GM12878 (cell line): ENCODE measurements at regions not wholly inside any gene's neighbourhood (a gene's known extent, or its start where the extent isn't known, plus 50 kb on each side); places are given as distances from the start of the nearest gene placed in this dataset.

Source experiments
- ATAC-seq: fragments of 200-7000 bp; cut with Tn5 transposase; 3 replicates; pipeline ENCODE4 v1.9.1; 2020; ENCODE audit warnings: mild to moderate bottlenecking, moderate library complexity
- BruUV-seq: library from RNA; stranded (reverse); fragments of 400-500 nt; replicated peaks from 2 replicates; lab custom pipeline; 2021; lab: Mats Ljungman, UMichigan
- CTCF ChIA-PET: fragments of 300-600 bp; sonication (Branson Sonifier 250); formaldehyde crosslinking; extraction: SDS; loops from one replicate; lab custom pipeline; 2021; ENCODE audit warnings: inconsistent platforms; lab: Yijun Ruan, JAX
- POLR2A ChIA-PET: fragments of 350-600 bp; formaldehyde crosslinking; extraction: SDS; loops from one replicate; lab custom pipeline; 2021; ENCODE audit warnings: inconsistent platforms; lab: Charles Lee
- RAD21 ChIA-PET: fragments of 300-600 bp; sonication (Branson Sonifier 250); formaldehyde crosslinking; loops from one replicate; lab custom pipeline; 2023; ENCODE audit warnings: antibody characterized with exemption; ENCODE audit not compliant: unreplicated experiment; lab: Charles Lee
- SMC1A ChIA-PET: fragments of 300-600 bp; sonication (Branson Sonifier 250); formaldehyde crosslinking; loops from one replicate; lab custom pipeline; 2023; ENCODE audit not compliant: unreplicated experiment, uncharacterized antibody; lab: Charles Lee
- DNase-seq: peaks from one replicate; pipeline ENCODE4 v3.0.0-alpha.2; 2011; ENCODE audit warnings: low read depth, low spot score
- FAIRE-seq: peaks from 3 replicates; lab custom pipeline; 2011; peaks lifted over from hg19 to GRCh38; lab: Jason Lieb, UNC
- H2AFZ ChIP-seq: 2 replicates; pipeline ENCODE4 v1.6.0; 2011; ENCODE audit warnings: low read depth, low read length, control low read depth; ENCODE audit not compliant: control insufficient read depth
- H3K27ac ChIP-seq: 2 replicates; pipeline ENCODE4 v1.5.1; 2011; ENCODE audit warnings: control low read depth; ENCODE audit not compliant: control insufficient read depth, insufficient read depth
- H3K27me3 ChIP-seq, 2 experiments: replicated peaks in 1 of 2; 2 replicates each; pipeline versions ENCODE4 v1.6.0 to v1.6.1; 2011; ENCODE audit warnings: low read length in 1 of 2; ENCODE audit not compliant: control insufficient read depth in 2 of 2, insufficient read depth in 2 of 2
- H3K36me3 ChIP-seq, 2 experiments: 2 replicates each; pipeline ENCODE4 v1.5.1; 2011; ENCODE audit warnings: low read length in 1 of 2; ENCODE audit not compliant: control insufficient read depth in 2 of 2, insufficient read depth in 2 of 2
- H3K4me1 ChIP-seq: 2 replicates; pipeline ENCODE4 v1.6.1; 2011; ENCODE audit warnings: mild to moderate bottlenecking, low read length, moderate library complexity, mixed read lengths; ENCODE audit not compliant: control insufficient read depth, insufficient read depth
- H3K4me2 ChIP-seq: 2 replicates; pipeline ENCODE4 v1.6.0; 2011; ENCODE audit warnings: control low read depth; ENCODE audit not compliant: control insufficient read depth, insufficient read depth
- H3K4me3 ChIP-seq: fragments of 200-600 bp; sonication (generic); 2 replicates; pipeline ENCODE4 v1.5.1; 2016
- H3K79me2 ChIP-seq: 2 replicates; pipeline ENCODE4 v1.6.0; 2011; ENCODE audit warnings: low read length; ENCODE audit not compliant: control insufficient read depth, insufficient read depth
- H3K9ac ChIP-seq: 2 replicates; pipeline ENCODE4 v1.8.0; 2011; ENCODE audit warnings: low read length, control low read depth, mixed read lengths; ENCODE audit not compliant: control insufficient read depth, insufficient read depth
- H3K9me3 ChIP-seq: replicated peaks from 3 replicates; pipeline ENCODE4 v1.5.1; 2011; ENCODE audit warnings: mild to moderate bottlenecking, low read length; ENCODE audit not compliant: control insufficient read depth, insufficient read depth
- H4K20me1 ChIP-seq: 2 replicates; pipeline ENCODE4 v1.6.0; 2011; ENCODE audit not compliant: control insufficient read depth, insufficient read depth
- BACH1 ChIP-seq: fragments of 450-650 bp; IDR thresholded peaks from 2 replicates; pipeline ENCODE4 v1.6.1; 2017; ENCODE audit warnings: mild to moderate bottlenecking, borderline replicate concordance
- BHLHE40 ChIP-seq, 2 experiments: fragments of 450-650 bp in 1 of 2; IDR thresholded peaks; 2 replicates each; pipeline ENCODE4 v1.6.1; 2011 to 2017; ENCODE audit warnings: low read depth in 2 of 2, borderline replicate concordance in 1 of 2, improper control_type of control experiment in 1 of 2, low read length in 1 of 2, mild to moderate bottlenecking in 1 of 2
- EZH2 ChIP-seq: IDR thresholded peaks from 2 replicates; pipeline ENCODE4 v1.6.1; 2012; ENCODE audit warnings: low read depth, mild to moderate bottlenecking, control low read depth, inconsistent platforms, low read length, borderline replicate concordance; ENCODE audit not compliant: control insufficient read depth
- HCFC1 ChIP-seq: fragments of 150-350 bp; IDR thresholded peaks from 2 replicates; pipeline ENCODE4 v1.6.1; 2014; ENCODE audit warnings: low read length
- JUND ChIP-seq: IDR thresholded peaks from 2 replicates; pipeline ENCODE4 v1.6.1; 2012; ENCODE audit warnings: low read depth, mild to moderate bottlenecking, low read length, improper control_type of control experiment, moderate library complexity
- MEF2B ChIP-seq: fragments of 450-650 bp; IDR thresholded peaks from 2 replicates; pipeline ENCODE4 v1.6.1; 2018; ENCODE audit warnings: mild to moderate bottlenecking, moderate library complexity; ENCODE audit not compliant: partially characterized antibody, poor library complexity, severe bottlenecking
- NFIC ChIP-seq: IDR thresholded peaks from 2 replicates; pipeline ENCODE4 v1.6.1; 2012; ENCODE audit warnings: low read depth, mild to moderate bottlenecking, inconsistent platforms, low read length, moderate library complexity
- NFYA ChIP-seq: IDR thresholded peaks from 2 replicates; pipeline ENCODE4 v1.6.1; 2011; ENCODE audit warnings: low read depth, mild to moderate bottlenecking, low read length, improper control_type of control experiment, borderline replicate concordance
- PKNOX1 ChIP-seq: fragments of 450-650 bp; IDR thresholded peaks from 2 replicates; pipeline ENCODE4 v1.6.1; 2016; ENCODE audit warnings: mild to moderate bottlenecking
- RUNX3 ChIP-seq: IDR thresholded peaks from 2 replicates; pipeline ENCODE4 v1.6.1; 2012; ENCODE audit warnings: low read length, inconsistent platforms
- SPI1 ChIP-seq: IDR thresholded peaks from 2 replicates; pipeline ENCODE4 v1.6.1; 2011; ENCODE audit warnings: low read depth, mild to moderate bottlenecking, low read length, moderate library complexity, borderline replicate concordance; ENCODE audit not compliant: insufficient read depth
- SREBF2 ChIP-seq: IDR thresholded peaks from 2 replicates; pipeline ENCODE4 v1.6.1; 2012; ENCODE audit warnings: mild to moderate bottlenecking, low read length
- WGBS: methylation state at CpG from one replicate; pipeline ENCODE4 v1.1.6; 2016; ENCODE audit warnings: low lambda C conversion rate; ENCODE audit not compliant: insufficient replicate concordance, insufficient coverage; ENCODE audit errors: missing lambda C conversion rate; 5-methylcytosine and 5-hydroxymethylcytosine counted together
- in situ Hi-C: fragments of 300-500 bp; cut with MboI; formaldehyde crosslinking; loops from 9 replicates; pipeline ENCODE4 v1.14.3; 2018; ENCODE audit warnings: mixed read lengths
- intact Hi-C: fragments of 100-400 bp; cut with micrococcal nuclease; formaldehyde crosslinking; loops from one replicate; pipeline ENCODE4 v1.14.2; 2022; ENCODE audit not compliant: unreplicated experiment
- TF ChIP-seq, protein P1 (sequence below): fragments of 450-650 bp; IDR thresholded peaks from 2 replicates; pipeline ENCODE4 v1.6.1; 2016; ENCODE audit warnings: mild to moderate bottlenecking, moderate library complexity, borderline replicate concordance
- TF ChIP-seq, protein P2 (sequence below): fragments of 450-650 bp; formaldehyde crosslinking; IDR thresholded peaks from 2 replicates; pipeline ENCODE4 v1.5.0; 2022; ENCODE audit warnings: mild to moderate bottlenecking, missing genetic modification characterization

- H3K27ac ChIP-seq, result no peak overlapping the region
- no peak overlapping the region for H3K9ac ChIP-seq
- SMC1A ChIA-PET, result interaction anchor here (0.6 to 1.5 kb wide), 6 partner anchors 12 to 657 kb away, joined by 3 read pairs; no protein-coding TSS in a partner anchor
- ATAC-seq (no peak), DNase-seq (no peak)
- H3K4me1 ChIP-seq, result no peaks in the 10 kb centered on the region
- POLR2A ChIA-PET, result no interaction called here
- H3K4me3 ChIP-seq, result no peak overlapping the region
- no peaks in the 10 kb centered on the region for H3K79me2 ChIP-seq
- H3K27me3 ChIP-seq, result no peaks in the 10 kb centered on the region
- H3K36me3 ChIP-seq, result no peaks in the 10 kb centered on the region
- no peaks in the 10 kb centered on the region for H3K9me3 ChIP-seq
- TF ChIP-seq SREBF2 (no peak), SPI1 (no peak), RUNX3 (no peak), NFYA (no peak), MEF2B (no peak), BHLHE40 (IDR thresholded peaks at IDR 0.05; ENCODE audit: borderline replicate concordance in 1 of 2, low read depth in 2 of 2, low read length in 1 of 2) (no peak), EZH2 (no peak), JUND (no peak), NFIC (no peak), HCFC1 (no peak), BACH1 (no peak), PKNOX1 (no peak)
- TF ChIP-seq, protein P1, sequence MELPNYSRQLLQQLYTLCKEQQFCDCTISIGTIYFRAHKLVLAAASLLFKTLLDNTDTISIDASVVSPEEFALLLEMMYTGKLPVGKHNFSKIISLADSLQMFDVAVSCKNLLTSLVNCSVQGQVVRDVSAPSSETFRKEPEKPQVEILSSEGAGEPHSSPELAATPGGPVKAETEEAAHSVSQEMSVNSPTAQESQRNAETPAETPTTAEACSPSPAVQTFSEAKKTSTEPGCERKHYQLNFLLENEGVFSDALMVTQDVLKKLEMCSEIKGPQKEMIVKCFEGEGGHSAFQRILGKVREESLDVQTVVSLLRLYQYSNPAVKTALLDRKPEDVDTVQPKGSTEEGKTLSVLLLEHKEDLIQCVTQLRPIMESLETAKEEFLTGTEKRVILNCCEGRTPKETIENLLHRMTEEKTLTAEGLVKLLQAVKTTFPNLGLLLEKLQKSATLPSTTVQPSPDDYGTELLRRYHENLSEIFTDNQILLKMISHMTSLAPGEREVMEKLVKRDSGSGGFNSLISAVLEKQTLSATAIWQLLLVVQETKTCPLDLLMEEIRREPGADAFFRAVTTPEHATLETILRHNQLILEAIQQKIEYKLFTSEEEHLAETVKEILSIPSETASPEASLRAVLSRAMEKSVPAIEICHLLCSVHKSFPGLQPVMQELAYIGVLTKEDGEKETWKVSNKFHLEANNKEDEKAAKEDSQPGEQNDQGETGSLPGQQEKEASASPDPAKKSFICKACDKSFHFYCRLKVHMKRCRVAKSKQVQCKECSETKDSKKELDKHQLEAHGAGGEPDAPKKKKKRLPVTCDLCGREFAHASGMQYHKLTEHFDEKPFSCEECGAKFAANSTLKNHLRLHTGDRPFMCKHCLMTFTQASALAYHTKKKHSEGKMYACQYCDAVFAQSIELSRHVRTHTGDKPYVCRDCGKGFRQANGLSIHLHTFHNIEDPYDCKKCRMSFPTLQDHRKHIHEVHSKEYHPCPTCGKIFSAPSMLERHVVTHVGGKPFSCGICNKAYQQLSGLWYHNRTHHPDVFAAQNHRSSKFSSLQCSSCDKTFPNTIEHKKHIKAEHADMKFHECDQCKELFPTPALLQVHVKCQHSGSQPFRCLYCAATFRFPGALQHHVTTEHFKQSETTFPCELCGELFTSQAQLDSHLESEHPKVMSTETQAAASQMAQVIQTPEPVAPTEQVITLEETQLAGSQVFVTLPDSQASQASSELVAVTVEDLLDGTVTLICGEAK, result no peak
- TF ChIP-seq, protein P2, sequence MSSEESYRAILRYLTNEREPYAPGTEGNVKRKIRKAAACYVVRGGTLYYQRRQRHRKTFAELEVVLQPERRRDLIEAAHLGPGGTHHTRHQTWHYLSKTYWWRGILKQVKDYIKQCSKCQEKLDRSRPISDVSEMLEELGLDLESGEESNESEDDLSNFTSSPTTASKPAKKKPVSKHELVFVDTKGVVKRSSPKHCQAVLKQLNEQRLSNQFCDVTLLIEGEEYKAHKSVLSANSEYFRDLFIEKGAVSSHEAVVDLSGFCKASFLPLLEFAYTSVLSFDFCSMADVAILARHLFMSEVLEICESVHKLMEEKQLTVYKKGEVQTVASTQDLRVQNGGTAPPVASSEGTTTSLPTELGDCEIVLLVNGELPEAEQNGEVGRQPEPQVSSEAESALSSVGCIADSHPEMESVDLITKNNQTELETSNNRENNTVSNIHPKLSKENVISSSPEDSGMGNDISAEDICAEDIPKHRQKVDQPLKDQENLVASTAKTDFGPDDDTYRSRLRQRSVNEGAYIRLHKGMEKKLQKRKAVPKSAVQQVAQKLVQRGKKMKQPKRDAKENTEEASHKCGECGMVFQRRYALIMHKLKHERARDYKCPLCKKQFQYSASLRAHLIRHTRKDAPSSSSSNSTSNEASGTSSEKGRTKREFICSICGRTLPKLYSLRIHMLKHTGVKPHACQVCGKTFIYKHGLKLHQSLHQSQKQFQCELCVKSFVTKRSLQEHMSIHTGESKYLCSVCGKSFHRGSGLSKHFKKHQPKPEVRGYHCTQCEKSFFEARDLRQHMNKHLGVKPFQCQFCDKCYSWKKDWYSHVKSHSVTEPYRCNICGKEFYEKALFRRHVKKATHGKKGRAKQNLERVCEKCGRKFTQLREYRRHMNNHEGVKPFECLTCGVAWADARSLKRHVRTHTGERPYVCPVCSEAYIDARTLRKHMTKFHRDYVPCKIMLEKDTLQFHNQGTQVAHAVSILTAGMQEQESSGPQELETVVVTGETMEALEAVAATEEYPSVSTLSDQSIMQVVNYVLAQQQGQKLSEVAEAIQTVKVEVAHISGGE (CRISPR knock-in tag), result no peak
- TF ChIP-seq, all 136 proteins: peak for 0
- no peak overlapping the region for H3K4me2 ChIP-seq
- intact Hi-C loops (no loop called here), in situ Hi-C loops (no loop called here)
- no peaks in the 10 kb centered on the region for H4K20me1 ChIP-seq
- no peak overlapping the region for H2AFZ ChIP-seq
- CTCF ChIA-PET, result no interaction called here
- no peak for FAIRE-seq
- WGBS, result 0% methylated on average over 2 of the region's 2 CpGs
- BruUV-seq, result no TSS peak
- RAD21 ChIA-PET, result interaction anchor here (0.8 kb wide), 1 partner anchor 14 kb away, joined by 4 read pairs; no protein-coding TSS in a partner anchor
Observed at GRCh38 chr12:81987371-81987770, 228.2 kb upstream of the PPFIA2 start.
